BLaER1 treated with 17β-estradiol and CSF1 and Interleukin-3, amounts not matched to agents 10 nM and 100 nM (cell line): ENCODE measurements at regions not wholly inside any gene's neighbourhood (a gene's known extent, or its start where the extent isn't known, plus 50 kb on each side); places are given as distances from the start of the nearest gene placed in this dataset.

Source experiments
- H3K27ac ChIP-seq, 11 experiments: shearing (Covaris generic); formaldehyde crosslinking; 2 replicates each; pipeline ENCODE4 v1.8.1; 2022
- H3K27me3 ChIP-seq, 11 experiments: shearing (Covaris generic); formaldehyde crosslinking; 2 replicates each; pipeline ENCODE4 v1.8.1; 2022
- H3K36me3 ChIP-seq, 11 experiments: shearing (Covaris generic); formaldehyde crosslinking; 2 replicates each; pipeline ENCODE4 v1.8.1; 2022
- H3K4me1 ChIP-seq, 10 experiments: shearing (Covaris generic); formaldehyde crosslinking; 2 replicates each; pipeline ENCODE4 v1.8.1; 2022
- H3K4me2 ChIP-seq, 11 experiments: shearing (Covaris generic); formaldehyde crosslinking; 2 replicates each; pipeline ENCODE4 v1.8.1; 2022
- H3K4me3 ChIP-seq, 10 experiments: shearing (Covaris generic); formaldehyde crosslinking; 2 replicates each; pipeline ENCODE4 v1.8.1; 2022
- H3K9ac ChIP-seq, 11 experiments: shearing (Covaris generic); formaldehyde crosslinking; 2 replicates each; pipeline ENCODE4 v1.8.1; 2022
- H3K9me3 ChIP-seq, 11 experiments: shearing (Covaris generic); formaldehyde crosslinking; replicated peaks in 1 of 11; 2 replicates each; pipeline ENCODE4 v1.8.1; 2022
- H4K20me1 ChIP-seq, 11 experiments: shearing (Covaris generic); formaldehyde crosslinking; 2 replicates each; pipeline ENCODE4 v1.8.1; 2022
- Cebpa-rat ChIP-seq, 11 experiments: shearing (Covaris generic); IDR thresholded peaks; 2 replicates each; pipeline ENCODE4 v1.8.1; 2022

DNA sequence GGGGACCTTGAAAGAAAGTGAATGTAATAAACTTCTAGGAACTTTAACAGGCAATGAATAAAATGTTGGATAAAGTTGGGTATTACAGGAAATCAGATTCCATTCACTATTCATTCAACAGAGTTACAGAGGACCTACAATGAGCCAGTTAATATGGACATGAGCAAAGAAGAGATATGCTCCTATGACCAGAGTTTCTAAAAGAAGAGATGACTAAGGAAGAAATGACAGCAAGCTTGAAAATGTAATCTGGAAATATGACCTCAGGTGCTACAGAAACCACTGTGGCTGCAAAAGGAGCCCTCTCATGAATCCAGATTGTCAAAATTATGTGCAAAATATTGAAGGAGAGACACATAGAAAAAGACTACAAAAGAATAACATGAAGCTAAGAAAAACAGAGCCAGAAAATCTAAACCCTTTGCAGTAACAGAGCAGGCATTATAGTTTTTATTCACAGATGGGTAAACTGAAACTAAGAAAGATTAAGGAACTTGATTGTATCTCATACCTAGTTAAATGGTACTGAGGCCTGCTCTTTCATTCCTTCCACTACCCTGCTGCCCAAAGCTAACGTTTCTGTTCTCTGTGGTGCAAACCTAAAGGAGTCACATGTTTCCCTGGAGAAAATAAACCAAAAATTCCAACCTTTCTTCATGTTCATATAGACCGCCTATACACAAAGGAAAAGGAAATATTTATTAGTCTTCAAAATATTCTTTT, 378.3 kb downstream of the GBA3 start:
- Histone ChIP-seq H3K4me2 (no peak overlapping the region), H3K9ac (no peak overlapping the region)

DNA sequence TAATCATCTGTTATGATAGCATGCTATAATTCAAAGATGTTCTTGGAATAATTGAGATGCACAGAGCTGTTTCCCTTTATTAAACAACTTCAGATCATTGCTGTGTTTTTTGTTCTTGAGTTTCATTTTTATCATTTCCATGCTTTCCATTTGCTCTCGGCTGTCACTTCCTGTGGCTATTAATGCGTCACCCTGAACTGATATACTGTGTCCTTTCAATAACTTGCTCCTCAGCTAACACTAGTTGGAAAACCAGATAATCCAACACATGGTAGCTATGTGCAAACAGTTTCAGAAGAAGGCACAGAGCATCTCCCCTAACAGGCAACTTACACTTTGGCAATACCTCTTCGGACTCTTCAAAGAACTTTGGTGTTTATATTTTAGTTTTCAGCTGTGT, 376.0 kb downstream of the GBA3 start:
- Histone ChIP-seq H3K9me3 (no peaks in the 10 kb centered on the region), H3K9ac (no peak overlapping the region), H3K27ac (no peak overlapping the region), H3K4me2 (no peak overlapping the region), H3K36me3 (no peaks in the 10 kb centered on the region), H3K4me1 (no peaks in the 10 kb centered on the region), H3K27me3 (no peaks in the 10 kb centered on the region), H4K20me1 (no peaks in the 10 kb centered on the region), H3K4me3 (no peak overlapping the region)
- TF ChIP-seq Cebpa-rat (IDR thresholded peaks at IDR 0.05), result no peak

More for the DNA sequence above, 378.3 kb downstream of the GBA3 start:
- Histone ChIP-seq H3K9me3 (no peaks in the 10 kb centered on the region), H3K36me3 (no peaks in the 10 kb centered on the region), H3K4me1 (no peaks in the 10 kb centered on the region), H3K27me3 (no peaks in the 10 kb centered on the region), H3K27ac (no peak overlapping the region), H4K20me1 (no peaks in the 10 kb centered on the region), H3K4me3 (no peak overlapping the region)
- TF ChIP-seq Cebpa-rat (IDR thresholded peaks at IDR 0.05), result no peak

DNA sequence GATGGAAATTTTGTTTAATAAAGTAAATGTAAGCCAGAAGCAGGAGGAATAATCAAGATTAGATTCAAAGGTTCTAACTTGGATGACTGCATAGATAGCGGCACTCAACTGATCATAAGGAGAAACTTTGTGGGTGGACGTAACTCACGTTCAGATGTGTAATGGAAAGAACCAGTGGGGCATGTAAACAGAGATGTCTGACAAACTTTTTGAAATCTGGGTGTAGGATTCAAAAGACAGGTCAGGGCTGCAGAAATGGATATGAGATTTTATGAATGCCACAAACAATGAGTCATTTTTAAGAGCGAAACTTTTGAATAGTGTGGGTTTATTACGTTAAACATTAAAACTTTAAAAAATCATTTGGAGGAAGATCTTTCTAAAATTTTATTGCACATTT, 375.6 kb downstream of the GBA3 start:
- H3K36me3 ChIP-seq, result no peaks in the 10 kb centered on the region
- no peaks in the 10 kb centered on the region for H3K9me3 ChIP-seq
- H3K4me2 ChIP-seq, result no peak overlapping the region
- H3K4me3 ChIP-seq, result no peak overlapping the region
- H3K4me1 ChIP-seq, result no peaks in the 10 kb centered on the region
- H4K20me1 ChIP-seq, result no peaks in the 10 kb centered on the region
- H3K27me3 ChIP-seq, result no peaks in the 10 kb centered on the region
- no peak overlapping the region for H3K9ac ChIP-seq
- TF ChIP-seq Cebpa-rat (IDR thresholded peaks at IDR 0.05), result no peak
- H3K27ac ChIP-seq, result no peak overlapping the region

DNA sequence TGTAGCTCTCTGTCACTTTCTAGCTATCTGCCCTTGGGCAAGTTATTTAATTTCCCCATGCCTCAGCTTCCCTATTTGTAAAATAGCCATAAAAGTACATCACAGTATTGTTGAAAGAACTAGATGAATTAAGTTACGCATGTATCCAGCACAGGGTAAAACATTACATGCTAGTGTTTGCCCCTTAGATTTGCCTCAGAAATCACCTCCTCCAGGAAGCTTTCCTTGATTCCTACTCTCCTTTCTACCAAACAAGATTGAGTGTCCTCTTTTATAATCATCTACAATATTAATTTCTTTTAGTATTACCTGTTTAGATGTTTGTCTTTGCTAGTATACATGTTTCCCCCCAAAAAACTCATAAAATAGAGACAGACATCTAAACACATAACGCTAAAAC, 369.5 kb downstream of the GBA3 start:
- no peak overlapping the region for H3K4me2 ChIP-seq
- no peak overlapping the region for H3K9ac ChIP-seq
- H3K27me3 ChIP-seq, result no peaks in the 10 kb centered on the region
- no peaks in the 10 kb centered on the region for H3K4me1 ChIP-seq
- H3K27ac ChIP-seq, result no peak overlapping the region
- H3K4me3 ChIP-seq, result no peak overlapping the region
- H4K20me1 ChIP-seq, result no peaks in the 10 kb centered on the region
- H3K36me3 ChIP-seq, result no peaks in the 10 kb centered on the region
- H3K9me3 ChIP-seq, result no peaks in the 10 kb centered on the region
- no peak for TF ChIP-seq Cebpa-rat (IDR thresholded peaks at IDR 0.05)

DNA sequence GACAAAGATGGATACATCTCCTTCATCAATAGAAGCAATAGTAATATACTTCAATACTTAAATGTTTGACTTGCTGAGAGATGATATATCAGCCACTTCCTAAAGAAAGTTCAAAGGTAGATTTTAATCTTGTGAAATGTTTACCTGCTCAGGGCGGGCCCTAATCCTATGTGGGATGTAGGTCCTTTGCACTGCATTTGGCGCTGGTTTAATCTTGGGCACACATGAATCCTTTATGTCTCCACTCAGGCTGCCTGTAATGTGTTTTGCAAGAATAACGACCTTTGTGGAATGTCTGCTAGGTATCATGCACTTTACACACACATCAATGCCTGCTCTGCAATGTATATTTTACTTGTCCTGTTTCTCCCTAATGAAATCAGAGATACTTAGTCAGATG, 368.7 kb downstream of the GBA3 start:
- no peak overlapping the region for H3K27ac ChIP-seq
- no peak overlapping the region for H3K4me3 ChIP-seq
- no peaks in the 10 kb centered on the region for H3K27me3 ChIP-seq
- no peaks in the 10 kb centered on the region for H3K9me3 ChIP-seq
- H3K4me1 ChIP-seq, result no peaks in the 10 kb centered on the region
- no peaks in the 10 kb centered on the region for H3K36me3 ChIP-seq
- no peak overlapping the region for H3K4me2 ChIP-seq
- H4K20me1 ChIP-seq, result no peaks in the 10 kb centered on the region
- no peak overlapping the region for H3K9ac ChIP-seq
- no peak for TF ChIP-seq Cebpa-rat (IDR thresholded peaks at IDR 0.05)

DNA sequence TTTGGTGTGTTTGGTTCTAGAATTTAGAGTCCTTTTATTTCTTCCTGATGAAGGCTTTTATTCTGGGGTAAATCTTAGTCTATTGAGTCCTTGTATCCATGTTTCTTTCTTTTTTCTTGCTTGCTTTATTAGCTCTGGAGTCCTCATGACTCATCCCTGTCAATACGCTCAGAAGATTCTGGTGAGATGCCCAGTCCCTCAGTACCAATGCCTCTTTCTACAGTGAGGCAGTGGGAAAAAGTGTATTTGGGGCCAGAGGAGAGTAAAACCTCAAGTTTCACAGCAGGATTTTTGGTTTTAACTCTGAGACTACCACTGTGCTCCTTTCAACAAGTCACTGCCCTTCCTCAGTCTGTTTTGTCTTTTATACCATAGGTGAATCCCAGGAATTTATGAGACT, 368.0 kb downstream of the GBA3 start:
- Histone ChIP-seq H3K4me2 (no peak overlapping the region), H3K4me1 (no peaks in the 10 kb centered on the region), H3K27ac (no peak overlapping the region), H4K20me1 (no peaks in the 10 kb centered on the region), H3K4me3 (no peak overlapping the region), H3K9me3 (no peaks in the 10 kb centered on the region), H3K9ac (no peak overlapping the region), H3K36me3 (no peaks in the 10 kb centered on the region), H3K27me3 (no peaks in the 10 kb centered on the region)
- TF ChIP-seq Cebpa-rat (IDR thresholded peaks at IDR 0.05), result no peak

DNA sequence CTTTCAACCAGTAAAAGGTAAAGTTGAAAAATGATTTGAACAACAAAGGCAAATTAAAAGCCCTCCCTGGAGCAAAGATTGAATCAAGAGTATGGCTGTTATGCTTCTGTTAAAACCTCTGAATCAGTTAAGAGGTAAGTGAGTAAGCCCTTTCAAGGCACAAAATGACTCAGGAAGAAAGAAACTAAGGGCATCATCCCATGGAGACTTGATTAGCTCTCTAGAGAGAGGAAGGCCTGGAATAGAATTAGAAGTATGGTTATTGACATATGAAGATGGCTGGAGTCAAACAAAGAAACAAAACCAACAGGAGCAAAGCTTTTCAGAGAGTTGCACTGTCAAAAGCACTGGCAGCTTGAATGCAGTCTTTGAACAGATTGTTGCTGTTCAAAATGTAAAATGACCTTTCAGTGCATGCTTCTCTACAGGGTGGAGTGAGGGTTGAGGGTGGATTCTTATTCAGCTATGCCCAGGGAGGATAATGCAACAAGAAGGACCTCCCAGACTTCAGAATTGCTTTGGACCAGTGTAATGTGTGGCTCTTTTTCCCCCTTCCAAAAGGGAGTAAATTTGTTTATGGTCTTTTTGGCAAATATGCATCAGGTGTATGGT, 365.5 kb downstream of the GBA3 start:
- Histone ChIP-seq H3K4me3 (no peak overlapping the region), H3K9ac (no peak overlapping the region), H3K4me1 (no peaks in the 10 kb centered on the region), H4K20me1 (no peaks in the 10 kb centered on the region), H3K36me3 (no peaks in the 10 kb centered on the region), H3K4me2 (no peak overlapping the region), H3K27me3 (no peaks in the 10 kb centered on the region), H3K27ac (no peak overlapping the region), H3K9me3 (no peaks in the 10 kb centered on the region)
- TF ChIP-seq Cebpa-rat (IDR thresholded peaks at IDR 0.05), result no peak

DNA sequence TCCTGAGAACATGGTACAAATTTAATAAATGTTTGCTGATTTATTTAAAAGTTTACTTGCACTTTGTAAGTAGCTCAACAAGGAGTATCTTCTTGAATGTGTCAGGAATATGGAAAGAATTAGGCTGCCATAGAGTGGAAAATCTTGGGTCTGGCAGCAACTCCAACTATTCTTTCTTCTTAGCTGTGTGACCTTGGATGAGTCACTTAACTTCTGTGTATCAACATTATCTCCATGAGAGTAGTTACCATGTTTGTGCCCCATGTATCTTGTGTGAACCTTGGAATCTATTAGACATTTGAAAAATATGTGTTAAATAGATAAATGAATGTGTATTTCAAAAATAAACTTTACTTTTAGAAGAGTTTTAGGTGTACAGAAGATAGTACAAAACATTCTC, 348.8 kb downstream of the GBA3 start:
- H3K4me1 ChIP-seq, result no peaks in the 10 kb centered on the region
- no peaks in the 10 kb centered on the region for H4K20me1 ChIP-seq
- H3K27me3 ChIP-seq, result no peaks in the 10 kb centered on the region
- H3K27ac ChIP-seq, result no peak overlapping the region
- no peak overlapping the region for H3K4me3 ChIP-seq
- H3K9me3 ChIP-seq, result no peaks in the 10 kb centered on the region
- no peak for TF ChIP-seq Cebpa-rat (IDR thresholded peaks at IDR 0.05)
- no peak overlapping the region for H3K4me2 ChIP-seq
- no peak overlapping the region for H3K9ac ChIP-seq
- H3K36me3 ChIP-seq, result no peaks in the 10 kb centered on the region

DNA sequence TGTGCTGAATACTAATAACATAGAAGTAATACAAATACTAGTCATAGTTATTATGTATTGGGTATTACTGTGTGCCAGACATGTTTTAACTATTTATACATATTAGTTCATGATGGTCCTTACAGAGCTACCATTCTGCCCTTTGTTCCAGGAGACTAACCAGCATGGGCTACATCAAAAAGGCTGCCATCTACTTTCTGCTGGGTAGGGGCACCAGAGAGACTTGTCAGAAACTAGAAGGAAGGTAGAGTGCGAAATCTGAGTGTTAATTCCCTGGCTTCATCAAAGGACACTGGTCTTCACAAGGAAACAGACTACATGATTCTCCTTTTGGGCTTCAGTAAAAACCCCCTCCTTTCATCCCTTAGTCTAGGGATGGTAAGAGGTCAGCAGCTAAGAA, 347.8 kb downstream of the GBA3 start:
- Histone ChIP-seq H3K27ac (no peak overlapping the region), H3K4me3 (no peak overlapping the region), H3K4me1 (no peaks in the 10 kb centered on the region), H4K20me1 (no peaks in the 10 kb centered on the region), H3K27me3 (no peaks in the 10 kb centered on the region), H3K4me2 (no peak overlapping the region), H3K9ac (no peak overlapping the region), H3K36me3 (no peaks in the 10 kb centered on the region), H3K9me3 (no peaks in the 10 kb centered on the region)
- TF ChIP-seq Cebpa-rat (IDR thresholded peaks at IDR 0.05), result no peak

DNA sequence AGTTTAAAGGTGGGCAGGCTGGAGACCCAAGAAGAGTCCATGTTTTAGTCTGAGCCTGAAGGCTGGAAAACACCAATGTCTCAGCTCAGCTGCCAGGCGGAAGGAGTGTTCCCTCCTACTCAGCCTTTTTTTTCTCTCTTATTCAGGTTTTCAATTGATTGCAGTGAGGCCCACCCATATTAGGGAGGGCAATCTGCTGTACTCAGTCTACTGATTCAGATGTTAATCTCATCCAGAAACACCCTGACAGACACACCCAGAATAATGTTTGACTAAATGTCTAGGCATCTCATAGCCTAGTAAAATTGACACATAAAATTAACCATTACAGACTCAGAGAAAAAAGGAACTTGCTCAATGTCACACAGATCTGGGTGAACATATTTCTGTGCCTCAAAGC, 347.1 kb downstream of the GBA3 start:
- H3K4me3 ChIP-seq, result no peak overlapping the region
- H4K20me1 ChIP-seq, result no peaks in the 10 kb centered on the region
- H3K9ac ChIP-seq, result no peak overlapping the region
- no peak overlapping the region for H3K4me2 ChIP-seq
- H3K27me3 ChIP-seq, result no peaks in the 10 kb centered on the region
- H3K36me3 ChIP-seq, result no peaks in the 10 kb centered on the region
- H3K27ac ChIP-seq, result no peak overlapping the region
- H3K9me3 ChIP-seq, result no peaks in the 10 kb centered on the region
- TF ChIP-seq Cebpa-rat (IDR thresholded peaks at IDR 0.05), result no peak
- no peaks in the 10 kb centered on the region for H3K4me1 ChIP-seq
